Erythroblast (primary cell): ENCODE measurements at regions not wholly inside any gene's neighbourhood (a gene's known extent, or its start where the extent isn't known, plus 50 kb on each side); places are given as distances from the start of the nearest gene placed in this dataset.

Experiments used
- GATA1 ChIP-seq: IDR thresholded peaks from 2 replicates; pipeline ENCODE4 v1.6.1; 2011; ENCODE audit warnings: low read depth, mild to moderate bottlenecking, control low read depth, low read length, moderate library complexity
- POLR2A ChIP-seq: IDR thresholded peaks from 2 replicates; pipeline ENCODE4 v1.6.1; 2011; ENCODE audit warnings: mild to moderate bottlenecking, low read length

- TF ChIP-seq POLR2A (no peak), GATA1 (no peak)
Observed at GRCh38 chr5:9712506-9712905, 82.4 kb upstream of the TAS2R1 start.
